22Rv1 (cell line): ENCODE measurements at regions not wholly inside any gene's neighbourhood (a gene's known extent, or its start where the extent isn't known, plus 50 kb on each side); places are given as distances from the start of the nearest gene placed in this dataset.

Source experiments
- H3K27ac ChIP-seq: fragments of 450-650 bp; 2 replicates; pipeline ENCODE4 v1.5.1; 2017
- CTCF ChIP-seq: fragments of 450-650 bp; IDR thresholded peaks from 2 replicates; pipeline ENCODE4 v1.5.1; 2017; ENCODE audit warnings: mild to moderate bottlenecking
- ZFX ChIP-seq: fragments of 450-650 bp; IDR thresholded peaks from 2 replicates; pipeline ENCODE4 v1.6.1; 2017; ENCODE audit warnings: antibody characterized with exemption, borderline replicate concordance

- TF ChIP-seq ZFX (no peak), CTCF (no peak)
- no peak overlapping the region for H3K27ac ChIP-seq
Measured at GRCh38 chr1:59083946-59084865, 212.7 kb upstream of the FGGY start.

GRCh38 chr1:59085101-59085500 is 211.8 kb upstream of the FGGY start:
- TF ChIP-seq CTCF (no peak), ZFX (no peak)
- no peak overlapping the region for H3K27ac ChIP-seq

- TF ChIP-seq CTCF (no peak), ZFX (no peak)
- H3K27ac ChIP-seq, result no peak overlapping the region
Measured at GRCh38 chr1:59089036-59089798, 207.7 kb upstream of the FGGY start.

GRCh38 chr1:59089922-59090457 is 206.9 kb upstream of the FGGY start:
- H3K27ac ChIP-seq, result no peak overlapping the region

GRCh38 chr1:59092126-59092525 is 204.8 kb upstream of the FGGY start:
- TF ChIP-seq ZFX (no peak), CTCF (no peak)
- no peak overlapping the region for H3K27ac ChIP-seq

More at GRCh38 chr1:59089922-59090457, 206.9 kb upstream of the FGGY start:
- TF ChIP-seq ZFX (no peak), CTCF (no peak)

- H3K27ac ChIP-seq, result no peak overlapping the region
- TF ChIP-seq ZFX (no peak), CTCF (no peak)
Measured at GRCh38 chr1:59094001-59094400, 202.9 kb upstream of the FGGY start.
